Iris pigment epithelial cell (primary cell): ENCODE measurements at regions not wholly inside any gene's neighbourhood (a gene's known extent, or its start where the extent isn't known, plus 50 kb on each side); places are given as distances from the start of the nearest gene placed in this dataset.
A peak's percentile ranks its signal among the peaks of the same experiment; 100 is the strongest.

Experiments used
- DNase-seq: peaks from one replicate; pipeline ENCODE4 v3.0.0-alpha.2; 2011; ENCODE audit warnings: low read depth

- DNase-seq: no peak
Measured at GRCh38 chr3:34239875-34240274, 441.4 kb downstream of the PDCD6IP start.

- DNase-seq: no peak
Measured at GRCh38 chr3:34247401-34247800, 449.0 kb downstream of the PDCD6IP start.

DNA sequence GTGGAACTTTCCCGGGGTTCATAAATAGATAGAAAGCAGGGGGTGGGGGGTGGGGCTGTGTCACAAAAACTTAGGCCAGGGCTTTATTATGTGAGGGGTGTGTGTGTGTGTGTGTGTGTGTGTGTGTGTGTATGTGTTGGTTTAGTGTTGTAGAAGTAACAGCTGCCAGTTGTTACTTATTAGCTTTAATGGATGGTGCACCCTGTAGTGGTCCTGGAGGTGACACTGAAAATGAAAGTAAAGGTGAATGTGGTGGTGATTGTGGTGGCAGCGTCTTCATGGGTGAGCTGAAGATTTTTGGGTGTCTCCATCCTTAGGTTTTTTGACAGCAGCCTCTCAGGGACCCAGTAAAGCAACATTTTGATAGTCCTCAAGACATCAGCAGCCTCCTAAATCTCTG is 449.9 kb downstream of the PDCD6IP start:
- no peak for DNase-seq

GRCh38 chr3:34254285-34254684 is 455.9 kb downstream of the PDCD6IP start:
- DNase-seq: no peak

GRCh38 chr3:34256021-34256420 is 457.6 kb downstream of the PDCD6IP start:
- DNase-seq: no peak

GRCh38 chr3:34256791-34257190 is 458.4 kb downstream of the PDCD6IP start:
- no peak for DNase-seq

DNA sequence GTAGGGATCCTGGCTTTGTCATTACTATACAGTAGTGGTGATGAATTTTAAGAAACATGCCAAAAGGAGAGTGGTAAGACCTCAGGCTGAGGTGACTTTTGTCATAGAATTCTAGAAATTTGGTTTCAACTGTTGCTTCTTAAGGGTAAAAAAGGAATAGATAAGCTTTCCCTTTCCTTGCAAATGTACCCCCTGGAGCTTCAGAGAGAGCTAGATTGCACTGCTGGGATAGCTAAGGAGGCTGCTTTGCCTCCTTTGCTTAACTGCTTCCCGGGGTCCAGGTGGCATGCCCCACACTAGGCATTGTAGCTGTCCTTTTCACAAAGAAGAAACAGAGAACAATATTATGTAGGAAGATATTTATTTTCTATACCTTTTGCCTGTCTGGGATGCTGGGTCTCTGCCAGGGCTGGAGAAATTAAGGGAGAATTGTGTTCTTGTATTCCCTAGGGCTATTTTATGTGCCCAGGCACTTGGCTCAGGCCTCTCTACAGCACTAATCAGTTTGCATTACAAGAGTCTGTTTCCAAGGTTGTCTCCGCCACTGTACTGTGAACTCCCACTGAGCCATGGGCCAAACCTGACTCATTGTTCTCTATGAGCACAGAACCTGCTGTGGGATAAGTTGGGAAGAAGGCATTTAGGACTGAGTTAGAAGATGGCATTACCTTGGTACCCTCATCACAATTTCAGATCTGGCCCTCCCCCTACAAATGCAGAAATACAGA is 460.0 kb downstream of the PDCD6IP start:
- DNase-seq: peak; percentile 11

DNA sequence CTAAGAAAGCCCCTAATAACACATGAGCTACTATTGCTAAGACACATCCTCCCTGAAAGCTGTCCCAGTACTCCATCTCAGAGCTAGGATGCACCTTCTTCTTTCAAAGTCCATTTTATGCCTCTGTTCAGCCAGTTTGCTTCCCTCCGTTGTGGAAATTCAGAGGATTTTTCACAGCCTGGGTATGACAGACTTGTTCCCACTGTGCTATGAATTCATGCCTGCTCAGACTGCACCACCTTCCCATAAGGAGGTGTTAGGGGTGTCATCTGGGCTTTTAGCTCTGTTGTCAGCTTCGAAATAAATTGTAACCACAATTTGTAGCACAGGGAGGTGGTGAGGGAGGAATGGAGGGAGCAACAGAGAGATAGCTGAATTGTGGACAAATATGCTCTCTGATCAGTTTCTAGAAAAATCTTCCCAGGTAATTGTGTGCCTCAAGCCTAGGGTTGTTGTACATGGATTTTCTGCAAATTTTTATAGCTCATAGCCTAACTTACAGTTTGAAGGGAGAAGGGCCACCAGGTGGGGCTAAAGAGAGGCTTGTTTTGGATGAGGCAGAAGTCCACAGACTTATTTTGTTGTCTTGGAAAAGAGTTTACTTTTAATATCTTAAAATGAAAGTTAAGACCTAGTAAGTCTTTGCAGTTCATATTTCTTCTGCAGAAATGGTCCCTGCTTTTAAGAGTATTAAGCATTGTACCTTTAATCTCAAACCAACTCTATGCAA is 462.0 kb downstream of the PDCD6IP start:
- peak; percentile 61 for DNase-seq

DNA sequence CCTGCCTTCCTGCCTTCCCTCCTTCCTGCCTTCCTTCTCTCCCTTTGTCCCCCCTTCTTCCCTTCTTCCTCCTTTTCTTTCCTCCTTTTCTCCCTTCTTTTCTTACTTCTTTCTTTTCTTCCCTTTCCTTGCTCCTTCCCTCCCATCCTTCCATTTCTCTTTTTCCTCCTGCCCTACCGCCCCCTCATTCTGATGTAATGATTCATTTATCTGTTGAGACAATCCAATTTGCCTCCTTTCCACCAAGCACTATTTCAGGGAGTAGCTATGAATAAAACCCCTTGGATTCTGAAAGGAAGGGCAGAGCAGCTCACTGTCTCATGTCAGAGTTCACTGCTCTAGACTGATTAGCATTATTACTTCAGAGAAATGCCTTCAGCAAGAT is 462.6 kb downstream of the PDCD6IP start:
- peak; percentile 8 for DNase-seq

GRCh38 chr3:34263101-34263621 is 464.7 kb downstream of the PDCD6IP start:
- DNase-seq: no peak

GRCh38 chr3:34264337-34265041 is 466.1 kb downstream of the PDCD6IP start:
- DNase-seq: no peak

- no peak for DNase-seq
Measured at GRCh38 chr3:34267088-34267487, 468.7 kb downstream of the PDCD6IP start.

- DNase-seq: peak; percentile 5
Measured at GRCh38 chr3:34268032-34268709, 469.7 kb downstream of the PDCD6IP start.

GRCh38 chr3:34275811-34276210 is 477.4 kb downstream of the PDCD6IP start:
- DNase-seq: no peak

DNA sequence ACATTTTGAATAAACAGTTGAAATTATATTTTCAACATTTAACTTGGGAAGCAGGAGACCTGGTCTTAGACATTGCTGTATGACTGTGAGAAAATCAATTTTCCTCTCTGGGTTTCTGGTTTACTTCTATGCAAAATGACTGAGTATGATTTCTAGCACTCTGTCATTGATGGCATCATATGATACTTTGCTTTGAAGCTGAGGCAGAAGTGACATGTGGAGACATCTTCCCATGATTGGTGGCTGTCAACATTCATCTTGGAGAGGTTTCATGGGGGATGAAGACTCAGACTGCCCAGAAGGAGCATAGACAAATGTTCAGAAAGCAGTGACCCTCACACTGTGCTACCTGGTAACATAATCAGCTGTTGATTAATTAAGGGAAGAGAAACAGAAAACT is 477.9 kb downstream of the PDCD6IP start:
- no peak for DNase-seq

DNA sequence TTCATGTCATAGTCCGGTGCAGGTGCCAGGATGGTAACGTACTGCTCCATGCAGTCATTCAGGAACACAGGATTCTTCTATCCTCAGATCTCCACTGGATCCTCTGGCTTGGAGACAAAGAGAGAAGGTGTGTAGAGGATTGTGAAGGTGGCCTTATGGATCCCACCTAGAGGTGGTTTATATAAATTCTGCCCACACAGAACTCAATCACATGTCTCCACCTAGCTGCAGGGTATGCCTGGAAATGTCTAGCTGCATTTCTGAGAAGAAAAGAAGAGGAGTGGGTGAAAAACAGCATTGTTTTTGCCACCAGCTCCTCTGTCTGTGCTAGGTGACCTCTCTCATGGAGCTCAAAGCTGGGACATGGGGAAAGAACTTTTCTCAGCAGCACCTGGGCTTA is 478.7 kb downstream of the PDCD6IP start:
- no peak for DNase-seq

DNA sequence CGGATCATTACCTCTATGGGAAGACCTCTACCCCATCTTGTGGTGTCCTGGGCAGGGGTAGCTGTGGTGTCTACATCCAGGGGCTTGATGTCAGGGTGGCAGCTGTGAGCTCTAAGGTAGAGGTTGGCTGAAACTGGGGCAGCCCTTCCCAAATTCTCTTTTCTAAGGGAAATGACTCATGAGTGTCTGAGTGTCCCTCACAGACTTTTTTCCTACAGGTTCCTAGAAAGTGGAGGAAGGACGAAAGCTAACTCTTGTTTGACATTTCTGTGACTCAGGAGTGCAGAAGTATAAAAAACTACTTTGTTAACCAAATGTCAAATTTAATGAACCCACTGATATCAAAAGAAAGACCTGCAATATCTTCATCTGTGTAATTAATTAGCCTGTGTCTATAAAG is 481.5 kb downstream of the PDCD6IP start:
- DNase-seq: no peak

DNA sequence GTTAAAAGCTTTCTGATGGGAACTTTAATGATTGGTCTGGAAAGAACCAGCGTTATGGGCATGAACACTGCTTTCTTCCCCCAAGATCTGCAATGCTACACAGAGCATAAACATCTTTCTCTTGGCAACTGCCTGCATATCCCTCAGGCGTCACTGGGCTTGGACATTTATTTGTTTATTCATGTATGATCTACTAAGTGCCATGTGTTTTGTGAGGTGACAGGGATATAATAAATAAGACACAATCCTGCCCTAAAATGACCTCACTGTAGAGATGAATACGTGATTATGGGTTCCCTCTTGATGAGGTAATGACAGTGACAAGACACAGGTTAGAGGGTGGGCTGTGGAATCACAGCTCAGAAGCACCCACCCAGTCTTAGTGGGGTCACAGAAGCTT is 485.3 kb downstream of the PDCD6IP start:
- DNase-seq: no peak

DNA sequence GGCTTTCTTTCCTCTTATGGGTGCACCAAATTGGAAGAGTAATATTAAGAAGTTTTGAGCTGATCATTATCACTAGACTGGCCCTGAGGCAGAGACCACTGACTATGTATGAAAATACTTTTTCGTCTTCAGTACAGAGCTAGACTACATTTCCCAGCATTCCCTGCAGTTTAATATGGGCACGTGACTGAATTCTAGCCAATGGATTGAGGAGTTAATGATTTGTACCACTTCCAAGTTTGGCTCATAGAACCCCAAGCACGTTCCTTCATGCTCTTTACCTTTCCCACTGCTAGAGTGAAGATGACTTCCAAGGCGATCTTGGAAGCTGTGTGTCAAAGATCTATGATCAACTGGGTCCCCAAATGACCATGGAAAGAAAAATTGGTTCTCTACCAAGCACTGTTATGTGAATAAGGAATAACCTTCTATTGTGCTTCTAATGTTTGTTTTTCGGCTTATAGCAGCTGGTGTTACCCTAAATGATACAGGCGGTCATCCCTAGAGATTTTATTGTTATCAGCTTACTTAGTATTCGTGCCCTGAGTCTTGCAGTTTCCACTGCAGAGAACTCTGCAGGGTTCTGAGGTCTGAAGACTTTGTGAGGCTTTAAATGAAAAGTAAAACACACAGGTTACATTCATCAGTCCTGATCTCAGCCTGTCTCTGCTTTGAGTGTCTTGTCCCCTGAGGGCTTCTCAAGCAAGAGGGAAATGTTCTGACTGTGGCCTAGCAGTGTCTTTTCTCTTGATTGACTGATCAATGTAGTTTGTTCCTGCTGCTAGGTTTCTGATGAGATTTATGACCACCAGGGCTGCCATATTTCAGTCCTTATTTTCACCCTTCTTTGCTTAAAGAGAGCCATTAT is 486.8 kb downstream of the PDCD6IP start:
- DNase-seq: no peak

- DNase-seq: no peak
Measured at GRCh38 chr3:34285827-34286188, 487.4 kb downstream of the PDCD6IP start.

DNA sequence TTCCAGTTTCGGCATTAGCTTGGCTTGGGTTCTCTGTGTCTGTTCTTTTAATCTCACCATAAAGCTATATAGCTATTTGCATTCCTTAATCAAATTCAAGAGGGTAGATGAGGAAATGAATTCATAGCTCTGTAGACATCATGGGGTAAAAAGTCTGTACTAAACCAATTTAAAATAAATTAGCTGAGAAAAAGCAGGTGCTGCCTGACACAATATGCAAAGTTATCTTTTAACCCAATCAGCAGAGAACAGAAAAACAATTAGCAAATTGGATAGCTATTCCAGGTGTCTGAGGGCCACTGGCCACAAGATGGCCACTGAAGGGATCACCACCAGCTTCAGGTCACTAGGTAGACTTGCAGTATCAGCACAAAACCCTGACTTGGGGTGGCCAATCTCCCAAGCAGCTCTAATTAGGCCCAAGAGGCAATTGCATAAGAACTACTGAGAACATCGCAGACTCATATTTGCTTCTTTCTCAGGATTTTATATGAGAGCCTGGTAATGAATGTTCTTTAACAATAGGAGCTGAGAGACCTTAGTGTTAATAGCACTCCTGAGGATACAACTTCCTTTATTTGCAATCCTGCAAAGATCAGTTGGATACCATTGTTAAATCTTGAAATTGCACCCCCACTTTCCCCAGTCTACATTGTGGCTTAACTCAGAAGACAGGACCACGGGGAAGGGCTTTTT is 494.3 kb downstream of the PDCD6IP start:
- no peak for DNase-seq
